ENCODE measurements at regions not wholly inside any gene's neighbourhood (a gene's known extent, or its start where the extent isn't known, plus 50 kb on each side); places are given as distances from the start of the nearest gene placed in this dataset.

GRCh38 chr21:36207577-36208320, 51.1 kb downstream of the DOP1B start:
- Histone ChIP-seq H3K27ac (ENCODE audit: low read depth in 2 of 2, low read length in 1 of 2) (peak overlapping the region in 1 of 2 experiments; percentile 26; a peak in 2 of 4 replicates), H3K36me3 (replicated peaks in 1 of 2; ENCODE audit: control insufficient read depth in 1 of 2, insufficient read depth in 2 of 2, low read length in 1 of 2) (no peaks in the 10 kb centered on the region), H3K4me1 (ENCODE audit: control insufficient read depth in 1 of 2, insufficient read depth in 2 of 2, low read depth in 1 of 2, low read length in 1 of 2) (peaks cover 0 to 50% of the 10 kb centered on the region in 2 experiments; a peak in 2 of 4 replicates), H3K9me2 (no peaks in the 10 kb centered on the region), H3K79me2 (ENCODE audit: insufficient read depth) (no peaks in the 10 kb centered on the region), H3K27me3 (ENCODE audit: insufficient read depth) (no peaks in the 10 kb centered on the region), H2AFZ (ENCODE audit: low read depth) (no peak overlapping the region), H3K9ac (no peak overlapping the region), H3F3A (replicated peaks; ENCODE audit: insufficient read depth) (peaks cover 39% of the 10 kb centered on the region), H3K4me3 (ENCODE audit: low read depth in 2 of 2, low read length in 1 of 2) (no peak overlapping the region), H4K20me1 (ENCODE audit: insufficient read depth) (no peaks in the 10 kb centered on the region), H3K4me2 (no peak overlapping the region), H3K9me3 (no peaks in the 10 kb centered on the region)
- ChIA-PET CTCF (no interaction called here), POLR2A (no interaction called here)
- DNase-seq = no peak
- TF ChIP-seq FOSL2 (IDR thresholded peaks at IDR 0.05; ENCODE audit: borderline replicate concordance, low read depth) = peak; percentile 49; the same call in 1 of the 2 replicates
- TF ChIP-seq RFX5 (IDR thresholded peaks at IDR 0.05; ENCODE audit: low read length) = no peak
- peak in 1 of 2 experiments; percentile 31; a peak in 1 of 4 replicates for TF ChIP-seq EP300 (IDR thresholded peaks at IDR 0.05; ENCODE audit: borderline replicate concordance in 1 of 2, low read depth in 1 of 2, low read length in 1 of 2)
- peak; percentile 49 for TF ChIP-seq JUND (IDR thresholded peaks at IDR 0.05)
- WGBS (ENCODE audit: low lambda C conversion rate) = 74% methylated on average over 14 of the region's 15 CpGs

DNA sequence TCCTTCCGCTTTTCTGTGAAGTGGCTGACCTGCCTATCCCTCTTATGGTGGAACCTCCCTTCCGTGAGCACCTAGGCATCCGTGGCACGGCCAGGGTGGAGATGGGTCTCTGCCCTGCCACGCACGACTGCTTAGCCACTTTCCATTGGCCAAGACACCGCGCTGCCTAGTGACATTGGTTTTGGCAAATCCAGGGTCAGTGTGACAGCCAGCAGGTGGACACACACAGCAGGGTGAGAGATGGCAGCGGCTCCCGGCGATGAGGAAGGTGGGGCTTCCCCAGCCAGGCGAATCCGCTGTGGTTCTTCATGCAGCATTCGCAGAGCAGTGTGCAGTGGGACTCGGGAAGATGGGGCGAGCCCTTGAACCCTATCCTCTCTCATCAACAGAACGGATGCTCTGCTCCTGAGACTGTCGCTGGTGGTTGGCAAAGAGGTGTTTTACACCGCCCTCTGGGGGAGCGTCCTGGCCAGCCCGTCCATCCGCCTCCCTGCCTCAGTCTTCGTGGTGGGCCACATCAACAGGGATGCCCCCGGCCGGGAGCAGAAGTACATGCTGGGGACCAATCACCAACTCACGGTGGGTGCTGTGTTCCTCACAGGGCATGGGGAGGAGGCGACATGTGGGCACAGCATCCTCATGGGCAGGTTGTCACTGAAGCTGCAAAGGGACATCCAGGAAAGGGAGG, 51.8 kb downstream of the DOP1B start:
- Histone ChIP-seq H3K9me2 (no peaks in the 10 kb centered on the region), H4K20me1 (ENCODE audit: insufficient read depth) (no peaks in the 10 kb centered on the region), H3K9ac (no peak overlapping the region), H3F3A (replicated peaks; ENCODE audit: insufficient read depth) (peaks cover 39% of the 10 kb centered on the region), H2AFZ (ENCODE audit: low read depth) (no peak overlapping the region), H3K27me3 (ENCODE audit: insufficient read depth) (no peaks in the 10 kb centered on the region), H3K79me2 (ENCODE audit: insufficient read depth) (no peaks in the 10 kb centered on the region), H3K36me3 (replicated peaks in 1 of 2; ENCODE audit: control insufficient read depth in 1 of 2, insufficient read depth in 2 of 2, low read length in 1 of 2) (no peaks in the 10 kb centered on the region), H3K4me1 (ENCODE audit: control insufficient read depth in 1 of 2, insufficient read depth in 2 of 2, low read depth in 1 of 2, low read length in 1 of 2) (peaks cover 0 to 47% of the 10 kb centered on the region in 2 experiments; a peak in 2 of 4 replicates), H3K4me3 (ENCODE audit: low read depth in 2 of 2, low read length in 1 of 2) (no peak overlapping the region), H3K9me3 (no peaks in the 10 kb centered on the region), H3K4me2 (no peak overlapping the region), H3K27ac (ENCODE audit: low read depth in 2 of 2, low read length in 1 of 2) (no peak overlapping the region)
- DNase-seq = no peak
- ChIA-PET CTCF (interaction anchor here (1.0 to 4.0 kb wide), 11 partner anchors 9 to 82 kb away, joined by 3 to 41 read pairs (median 13); no protein-coding TSS in a partner anchor), POLR2A (no interaction called here)
- TF ChIP-seq EZH2phosphoT487 (IDR thresholded peaks at IDR 0.05; ENCODE audit: borderline replicate concordance, low read depth) (no peak), GATA2 (CRISPR knock-in tag; IDR thresholded peaks at IDR 0.05) (no peak), CHD2 (IDR thresholded peaks at IDR 0.05; ENCODE audit: low read length, partially characterized antibody) (no peak), YY1 (IDR thresholded peaks at IDR 0.05; ENCODE audit: low read depth) (no peak), JUND (IDR thresholded peaks at IDR 0.05) (no peak), ELF1 (IDR thresholded peaks at IDR 0.05) (no peak), SIN3A (IDR thresholded peaks at IDR 0.05; ENCODE audit: borderline replicate concordance, low read depth, low read length) (no peak), FOSL2 (IDR thresholded peaks at IDR 0.05; ENCODE audit: borderline replicate concordance, low read depth) (no peak), USF2 (IDR thresholded peaks at IDR 0.05; ENCODE audit: borderline replicate concordance, low read depth, low read length) (no peak)
- 97% methylated on average over 19 of the region's 27 CpGs for WGBS (ENCODE audit: low lambda C conversion rate)

All from SK-N-SH (cell line).